Eye (tissue), 1 donor: ENCODE measurements at regions not wholly inside any gene's neighbourhood (a gene's known extent, or its start where the extent isn't known, plus 50 kb on each side); places are given as distances from the start of the nearest gene placed in this dataset.
A peak's percentile ranks its signal among the peaks of the same experiment; 100 is the strongest.

Experiments
- DNase-seq: peaks from one replicate; pipeline ENCODE4 v3.0.0-alpha.2; 2015

GRCh38 chr3:86711634-86712033, 279.3 kb downstream of the VGLL3 start:
- no peak for DNase-seq

GRCh38 chr3:86708893-86709292, 282.1 kb downstream of the VGLL3 start:
- no peak for DNase-seq

GRCh38 chr3:86702381-86702958, 288.5 kb downstream of the VGLL3 start:
- peak; percentile 33 for DNase-seq

- DNase-seq: no peak
These were observed 295.2 kb downstream of the VGLL3 start for GRCh38 chr3:86695752-86696151.

GRCh38 chr3:86673991-86674390, 317.0 kb downstream of the VGLL3 start:
- DNase-seq: no peak

GRCh38 chr3:86661817-86662216, 329.1 kb downstream of the VGLL3 start:
- no peak for DNase-seq

GRCh38 chr3:86658876-86659275, 332.1 kb downstream of the VGLL3 start:
- DNase-seq: peak; percentile 65

- no peak for DNase-seq
These were observed 336.0 kb downstream of the VGLL3 start for GRCh38 chr3:86654806-86655460.

- peak; percentile 69 for DNase-seq
These were observed 337.2 kb downstream of the VGLL3 start for GRCh38 chr3:86653661-86654205.

GRCh38 chr3:86648087-86648486, 342.9 kb downstream of the VGLL3 start:
- DNase-seq: no peak

- peak; percentile 24 for DNase-seq
These were observed 345.2 kb downstream of the VGLL3 start for GRCh38 chr3:86645756-86646155.

GRCh38 chr3:86634361-86634760, 356.6 kb downstream of the VGLL3 start:
- DNase-seq: no peak

- DNase-seq: no peak
These were observed 361.4 kb downstream of the VGLL3 start for GRCh38 chr3:86629511-86629910.

GRCh38 chr3:86624192-86624591, 366.8 kb downstream of the VGLL3 start:
- DNase-seq: no peak

GRCh38 chr3:86618706-86619105, 372.2 kb downstream of the VGLL3 start:
- DNase-seq: no peak

GRCh38 chr3:86605166-86605565, 385.8 kb downstream of the VGLL3 start:
- no peak for DNase-seq

- no peak for DNase-seq
These were observed 395.3 kb downstream of the VGLL3 start for GRCh38 chr3:86595696-86596095.

- DNase-seq: no peak
These were observed 396.1 kb downstream of the VGLL3 start for GRCh38 chr3:86594838-86595237.

GRCh38 chr3:86578071-86578470, 412.9 kb downstream of the VGLL3 start:
- DNase-seq: no peak

- peak; percentile 81 for DNase-seq
These were observed 427.5 kb downstream of the VGLL3 start for GRCh38 chr3:86563400-86563970.

- no peak for DNase-seq
These were observed 428.9 kb downstream of the VGLL3 start for GRCh38 chr3:86562090-86562489.

- DNase-seq: no peak
These were observed 429.7 kb downstream of the VGLL3 start for GRCh38 chr3:86561215-86561614.

GRCh38 chr3:86554383-86554782, 436.6 kb downstream of the VGLL3 start:
- peak; percentile 61 for DNase-seq

- no peak for DNase-seq
These were observed 443.3 kb downstream of the VGLL3 start for GRCh38 chr3:86547692-86548091.
